ENCODE measurements at regions not wholly inside any gene's neighbourhood (a gene's known extent, or its start where the extent isn't known, plus 50 kb on each side); places are given as distances from the start of the nearest gene placed in this dataset.

DNA sequence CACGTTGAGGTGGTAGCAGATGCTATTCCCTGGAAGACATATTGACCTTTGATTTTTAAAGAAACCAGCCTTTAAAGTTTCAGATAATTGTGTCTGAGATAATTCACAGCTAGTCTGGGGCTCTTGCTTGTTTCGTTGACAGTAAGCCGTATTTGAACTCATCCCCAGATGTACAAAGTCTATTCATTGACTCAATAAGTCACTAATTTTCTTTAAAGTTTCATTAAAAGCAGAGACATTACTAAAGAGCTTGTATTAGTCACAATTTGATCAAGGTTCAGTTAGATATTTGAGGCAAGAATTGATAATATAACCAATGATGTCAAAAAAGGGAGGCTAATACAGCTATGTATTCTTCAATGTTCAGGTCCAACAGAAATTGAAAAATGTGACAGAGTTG lies 158.0 kb downstream of the PCSK1 start:
- ChIA-PET CTCF (interaction anchor here (0.6 to 2.1 kb wide), 2 partner anchors 14 to 48 kb away, joined by 4 read pairs; no protein-coding TSS in a partner anchor), POLR2A (interaction anchor here (1.1 to 2.2 kb wide), 2 partner anchors 13 to 15 kb away, joined by 3 to 6 read pairs; no protein-coding TSS in a partner anchor)
- Mint-ChIP-seq H3K4me1 (ENCODE audit: insufficient read depth, unreplicated experiment) (peaks cover 3% of the 10 kb centered on the region), H3K27me3 (ENCODE audit: insufficient read depth, unreplicated experiment) (no peaks in the 10 kb centered on the region), H3K9me3 (ENCODE audit: unreplicated experiment) (no peaks in the 10 kb centered on the region), H3K4me3 (ENCODE audit: unreplicated experiment) (no peak overlapping the region), H3K27ac (ENCODE audit: low read depth, unreplicated experiment) (no peak overlapping the region), H3K36me3 (ENCODE audit: insufficient read depth, unreplicated experiment) (peaks cover 6% of the 10 kb centered on the region)
- intact Hi-C loops (cut with micrococcal nuclease) = no loop called here
- DNase-seq (ENCODE audit: unreplicated experiment) = no peak
- TF ChIP-seq, protein P1, sequence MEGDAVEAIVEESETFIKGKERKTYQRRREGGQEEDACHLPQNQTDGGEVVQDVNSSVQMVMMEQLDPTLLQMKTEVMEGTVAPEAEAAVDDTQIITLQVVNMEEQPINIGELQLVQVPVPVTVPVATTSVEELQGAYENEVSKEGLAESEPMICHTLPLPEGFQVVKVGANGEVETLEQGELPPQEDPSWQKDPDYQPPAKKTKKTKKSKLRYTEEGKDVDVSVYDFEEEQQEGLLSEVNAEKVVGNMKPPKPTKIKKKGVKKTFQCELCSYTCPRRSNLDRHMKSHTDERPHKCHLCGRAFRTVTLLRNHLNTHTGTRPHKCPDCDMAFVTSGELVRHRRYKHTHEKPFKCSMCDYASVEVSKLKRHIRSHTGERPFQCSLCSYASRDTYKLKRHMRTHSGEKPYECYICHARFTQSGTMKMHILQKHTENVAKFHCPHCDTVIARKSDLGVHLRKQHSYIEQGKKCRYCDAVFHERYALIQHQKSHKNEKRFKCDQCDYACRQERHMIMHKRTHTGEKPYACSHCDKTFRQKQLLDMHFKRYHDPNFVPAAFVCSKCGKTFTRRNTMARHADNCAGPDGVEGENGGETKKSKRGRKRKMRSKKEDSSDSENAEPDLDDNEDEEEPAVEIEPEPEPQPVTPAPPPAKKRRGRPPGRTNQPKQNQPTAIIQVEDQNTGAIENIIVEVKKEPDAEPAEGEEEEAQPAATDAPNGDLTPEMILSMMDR (IDR thresholded peaks at IDR 0.05; ENCODE audit: unreplicated experiment) = no peak
- no TSS peak for BruUV-seq (replicated peaks)

DNA sequence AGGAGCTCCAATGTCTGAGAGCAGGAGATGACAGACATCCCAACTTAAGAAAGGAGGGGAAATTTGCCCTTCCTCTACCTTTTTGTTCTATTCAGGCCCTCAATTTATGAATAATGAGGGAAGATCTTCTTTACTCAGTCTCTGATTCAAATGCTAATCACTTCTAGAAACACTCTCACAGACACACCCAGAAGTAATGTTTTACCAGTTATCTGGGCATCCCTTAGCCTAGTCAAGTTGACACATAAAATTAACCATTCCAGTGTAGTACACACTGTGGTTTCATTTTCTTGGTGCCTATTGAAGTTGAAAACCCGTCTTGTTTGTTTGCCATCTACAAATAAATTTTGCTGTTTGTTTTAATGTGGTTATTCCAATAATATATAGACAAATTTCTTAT lies 167.6 kb downstream of the PCSK1 start:
- Mint-ChIP-seq H3K27ac (ENCODE audit: low read depth, unreplicated experiment) (no peak overlapping the region), H3K27me3 (ENCODE audit: insufficient read depth, unreplicated experiment) (no peaks in the 10 kb centered on the region), H3K4me1 (ENCODE audit: insufficient read depth, unreplicated experiment) (no peaks in the 10 kb centered on the region), H3K9me3 (ENCODE audit: unreplicated experiment) (peaks cover 10% of the 10 kb centered on the region), H3K36me3 (ENCODE audit: insufficient read depth, unreplicated experiment) (peaks cover 4% of the 10 kb centered on the region), H3K4me3 (ENCODE audit: unreplicated experiment) (no peak overlapping the region)
- no TSS peak for BruUV-seq (replicated peaks)
- intact Hi-C loops (cut with micrococcal nuclease) = no loop called here
- POLR2A ChIA-PET = no interaction called here
- no peak for DNase-seq (ENCODE audit: unreplicated experiment)
- CTCF ChIA-PET = interaction anchor here (0.6 kb wide), 1 partner anchor 108 kb away, joined by 3 read pairs; no protein-coding TSS in a partner anchor
- TF ChIP-seq, protein P1 (IDR thresholded peaks at IDR 0.05; ENCODE audit: unreplicated experiment) = no peak

DNA sequence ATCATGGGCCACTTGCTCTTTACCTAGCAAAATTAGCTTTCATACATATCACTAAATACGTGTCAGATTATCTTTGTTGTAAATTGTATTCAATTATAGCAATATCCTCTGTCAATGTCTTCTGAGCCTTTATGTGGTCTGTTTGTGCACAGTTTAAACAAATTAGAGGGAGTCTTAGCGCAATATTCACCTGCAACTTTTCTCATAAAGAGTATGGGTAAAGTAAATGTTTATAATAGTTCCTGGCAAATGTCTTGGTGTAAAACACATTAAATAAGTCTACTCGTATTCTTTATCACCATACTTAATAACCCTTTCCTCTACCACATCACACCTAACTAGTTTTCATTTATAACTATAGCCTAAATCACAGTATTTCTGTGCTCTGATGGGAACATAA lies 169.0 kb downstream of the PCSK1 start:
- H3K36me3 Mint-ChIP-seq (ENCODE audit: insufficient read depth, unreplicated experiment) = no peaks in the 10 kb centered on the region
- intact Hi-C loops (cut with micrococcal nuclease) = no loop called here
- peaks cover 11% of the 10 kb centered on the region for H3K4me1 Mint-ChIP-seq (ENCODE audit: insufficient read depth, unreplicated experiment)
- DNase-seq (ENCODE audit: unreplicated experiment) = no peak
- H3K9me3 Mint-ChIP-seq (ENCODE audit: unreplicated experiment) = peaks cover 2% of the 10 kb centered on the region
- POLR2A ChIA-PET = no interaction called here
- no peak overlapping the region for H3K4me3 Mint-ChIP-seq (ENCODE audit: unreplicated experiment)
- TF ChIP-seq, protein P1 (IDR thresholded peaks at IDR 0.05; ENCODE audit: unreplicated experiment) = no peak
- no peaks in the 10 kb centered on the region for H3K27me3 Mint-ChIP-seq (ENCODE audit: insufficient read depth, unreplicated experiment)
- no peak overlapping the region for H3K27ac Mint-ChIP-seq (ENCODE audit: low read depth, unreplicated experiment)
- CTCF ChIA-PET = interaction anchor here (0.7 kb wide), 1 partner anchor 749 kb away, joined by 3 read pairs; no protein-coding TSS in a partner anchor
- no TSS peak for BruUV-seq (replicated peaks)

DNA sequence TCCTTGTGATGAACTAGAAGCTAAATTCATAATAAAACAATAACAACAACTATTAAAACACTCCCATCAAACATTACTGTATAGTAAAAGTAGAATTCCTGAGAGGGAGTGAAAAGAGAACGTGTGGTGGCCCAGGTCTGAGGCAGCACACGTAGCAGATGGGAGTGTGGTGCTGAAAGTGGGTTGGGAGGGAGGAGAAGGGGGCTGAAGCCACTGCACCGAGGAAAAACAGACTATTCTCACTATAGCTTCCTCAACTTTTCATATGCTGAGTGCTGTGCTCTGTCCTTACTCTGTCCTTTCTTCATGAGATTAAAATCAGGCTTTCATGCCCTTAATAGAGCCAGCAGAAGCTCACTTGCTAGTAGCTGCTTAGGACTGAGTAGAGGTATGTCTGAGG lies 170.9 kb downstream of the PCSK1 start:
- H3K36me3 Mint-ChIP-seq (ENCODE audit: insufficient read depth, unreplicated experiment) = no peaks in the 10 kb centered on the region
- TF ChIP-seq, protein P1 (IDR thresholded peaks at IDR 0.05; ENCODE audit: unreplicated experiment) = no peak
- DNase-seq (ENCODE audit: unreplicated experiment) = no peak
- BruUV-seq (replicated peaks) = no TSS peak
- ChIA-PET POLR2A (interaction anchor here (0.6 to 1.8 kb wide), 2 partner anchors 31 to 309 kb away, joined by 3 to 6 read pairs; no protein-coding TSS in a partner anchor), CTCF (interaction anchor here (1.9 kb wide), 1 partner anchor 75 kb away, joined by 8 read pairs; no protein-coding TSS in a partner anchor)
- H3K4me3 Mint-ChIP-seq (ENCODE audit: unreplicated experiment) = no peak overlapping the region
- intact Hi-C loops (cut with micrococcal nuclease) = no loop called here
- no peaks in the 10 kb centered on the region for H3K27me3 Mint-ChIP-seq (ENCODE audit: insufficient read depth, unreplicated experiment)
- H3K4me1 Mint-ChIP-seq (ENCODE audit: insufficient read depth, unreplicated experiment) = peaks cover 19% of the 10 kb centered on the region
- no peaks in the 10 kb centered on the region for H3K9me3 Mint-ChIP-seq (ENCODE audit: unreplicated experiment)
- no peak overlapping the region for H3K27ac Mint-ChIP-seq (ENCODE audit: low read depth, unreplicated experiment)

Measured in MCF 10A (cell line).